IMR-90 (cell line): ENCODE measurements at regions not wholly inside any gene's neighbourhood (a gene's known extent, or its start where the extent isn't known, plus 50 kb on each side); places are given as distances from the start of the nearest gene placed in this dataset.

Experiments
- ATAC-seq: fragments of 200-7000 bp; cut with Tn5 transposase; 2 replicates; pipeline ENCODE4 v1.9.1; 2020; ENCODE audit warnings: low read depth, mild to moderate bottlenecking, moderate library complexity
- BruUV-seq: library from RNA; stranded (reverse); fragments of 400-500 nt; replicated peaks from 2 replicates; lab custom pipeline; 2021; lab: Mats Ljungman, UMichigan
- CTCF ChIA-PET: fragments of 300-600 bp; formaldehyde crosslinking; extraction: SDS; loops from one replicate; lab custom pipeline; 2021; ENCODE audit warnings: antibody characterized with exemption; lab: Yijun Ruan, JAX
- POLR2A ChIA-PET: fragments of 300-600 bp; sonication (Branson Sonifier 250); formaldehyde crosslinking; loops from one replicate; lab custom pipeline; 2022; ENCODE audit warnings: antibody characterized with exemption; ENCODE audit not compliant: unreplicated experiment; lab: Charles Lee
- DNase-seq: peaks from one replicate; pipeline ENCODE4 v3.0.0; 2013
- H2AFZ ChIP-seq: replicated peaks from 2 replicates; pipeline ENCODE3; 2013; ENCODE audit warnings: low read length, mild to moderate bottlenecking; ENCODE audit not compliant: poor library complexity
- H2AK5ac ChIP-seq: 2 replicates; pipeline ENCODE4 v1.6.1; 2013; ENCODE audit warnings: low read depth, low read length, inconsistent platforms
- H2AK9ac ChIP-seq: replicated peaks from 2 replicates; pipeline ENCODE3; 2013; ENCODE audit warnings: mild to moderate bottlenecking, low read depth, low read length, moderate library complexity; ENCODE audit not compliant: poor library complexity
- H2BK120ac ChIP-seq: 2 replicates; pipeline ENCODE4 v1.6.1; 2013; ENCODE audit warnings: low read depth, low read length, inconsistent platforms
- H2BK15ac ChIP-seq: 3 replicates; pipeline ENCODE4 v1.6.1; 2013; ENCODE audit warnings: low read depth, low read length, inconsistent platforms
- H2BK20ac ChIP-seq: 2 replicates; pipeline ENCODE4 v1.6.1; 2013; ENCODE audit warnings: low read depth, mild to moderate bottlenecking, inconsistent platforms, low read length, moderate library complexity
- H2BK5ac ChIP-seq: 2 replicates; pipeline ENCODE4 v1.6.1; 2013; ENCODE audit warnings: mild to moderate bottlenecking, low read depth, low read length, inconsistent platforms; ENCODE audit not compliant: poor library complexity, severe bottlenecking
- H3K14ac ChIP-seq: replicated peaks from 2 replicates; pipeline ENCODE4 v1.6.1; 2013; ENCODE audit warnings: low read depth, low read length, inconsistent platforms
- H3K18ac ChIP-seq: 2 replicates; pipeline ENCODE4 v1.6.1; 2013; ENCODE audit warnings: low read depth, low read length, control low read depth
- H3K23ac ChIP-seq: 2 replicates; pipeline ENCODE4 v1.6.1; 2013; ENCODE audit warnings: low read depth, low read length, inconsistent platforms
- H3K27ac ChIP-seq: 2 replicates; pipeline ENCODE4 v1.5.1; 2013; ENCODE audit warnings: mild to moderate bottlenecking, control low read depth, low read length; ENCODE audit not compliant: insufficient read depth
- H3K27me3 ChIP-seq: 2 replicates; pipeline ENCODE4 v1.6.1; 2013; ENCODE audit warnings: low read length; ENCODE audit not compliant: control insufficient read depth, insufficient read depth
- H3K36me3 ChIP-seq: 2 replicates; pipeline ENCODE4 v1.6.1; 2013; ENCODE audit warnings: low read length, mixed read lengths; ENCODE audit not compliant: control insufficient read depth, insufficient read depth
- H3K4ac ChIP-seq: 2 replicates; pipeline ENCODE4 v1.6.1; 2013; ENCODE audit warnings: low read depth, low read length, inconsistent platforms
- H3K4me1 ChIP-seq: 2 replicates; pipeline ENCODE4 v1.6.1; 2013; ENCODE audit warnings: low read length, mixed read lengths; ENCODE audit not compliant: control insufficient read depth, insufficient read depth
- H3K4me2 ChIP-seq: 2 replicates; pipeline ENCODE4 v1.6.1; 2013; ENCODE audit warnings: low read depth, mild to moderate bottlenecking, control low read depth, low read length, moderate library complexity
- H3K4me3 ChIP-seq: 2 replicates; pipeline ENCODE4 v1.5.1; 2013; ENCODE audit warnings: low read depth, mild to moderate bottlenecking, control low read depth, low read length, moderate library complexity; ENCODE audit not compliant: insufficient read depth
- H3K56ac ChIP-seq: 2 replicates; pipeline ENCODE4 v1.6.1; 2013; ENCODE audit warnings: low read length, inconsistent platforms; ENCODE audit not compliant: insufficient read depth; ENCODE audit errors: extremely low read depth
- H3K79me1 ChIP-seq, 2 experiments: 2 replicates each; pipeline ENCODE4 v1.6.1; 2013; ENCODE audit warnings: low read length in 2 of 2, inconsistent platforms in 1 of 2, low read depth in 1 of 2
- H3K9ac ChIP-seq: 2 replicates; pipeline ENCODE4 v1.6.1; 2013; ENCODE audit warnings: low read depth, low read length, control low read depth
- H3K9me1 ChIP-seq: 2 replicates; pipeline ENCODE4 v1.6.1; 2013; ENCODE audit warnings: low read length, inconsistent platforms; ENCODE audit not compliant: insufficient read depth
- H3K9me3 ChIP-seq: 2 replicates; pipeline ENCODE4 v1.6.1; 2013; ENCODE audit warnings: low read length; ENCODE audit not compliant: control insufficient read depth, insufficient read depth
- H4K20me1 ChIP-seq: 2 replicates; pipeline ENCODE4 v1.6.1; 2013; ENCODE audit warnings: low read length, inconsistent platforms; ENCODE audit not compliant: insufficient read depth
- H4K5ac ChIP-seq: 2 replicates; pipeline ENCODE4 v1.6.1; 2013; ENCODE audit warnings: mild to moderate bottlenecking, low read depth, low read length, control low read depth
- H4K8ac ChIP-seq, 2 experiments: 2 replicates each; pipeline ENCODE4 v1.6.1; 2013; ENCODE audit warnings: low read depth in 2 of 2, low read length in 2 of 2, control low read depth in 1 of 2, inconsistent platforms in 1 of 2
- H4K91ac ChIP-seq: 2 replicates; pipeline ENCODE4 v1.6.1; 2013; ENCODE audit warnings: low read depth, low read length, inconsistent platforms; ENCODE audit not compliant: insufficient read depth
- CEBPB ChIP-seq: IDR thresholded peaks from 2 replicates; pipeline ENCODE4 v1.6.1; 2012; ENCODE audit warnings: low read depth, low read length, improper control_type of control experiment
- POLR2A ChIP-seq: IDR thresholded peaks from 2 replicates; pipeline ENCODE4 v1.6.1; 2012; ENCODE audit warnings: mild to moderate bottlenecking, low read depth, low read length
- WGBS, 2 experiments: methylation state at CpG; one replicate each; pipeline versions ENCODE4 v1.1.5 to v1.1.7; 2013; ENCODE audit warnings: missing lambda C conversion rate in 2 of 2; ENCODE audit not compliant: insufficient read length in 1 of 2; ENCODE audit errors: extremely low coverage in 2 of 2; 5-methylcytosine and 5-hydroxymethylcytosine counted together
- dilution Hi-C: fragments of 300-500 bp; cut with HindIII; formaldehyde crosslinking; loops from one replicate; pipeline ENCODE4 v1.14.3; 2018; ENCODE audit warnings: low sequenced_read_pairs; ENCODE audit not compliant: unreplicated experiment
- in situ Hi-C: fragments of 300-500 bp; cut with MboI; formaldehyde crosslinking; loops from 3 replicates; pipeline ENCODE4 v1.14.3; 2019; ENCODE audit warnings: low sequenced_read_pairs, inconsistent platforms, mixed read lengths
- intact Hi-C: fragments of 100-400 bp; cut with micrococcal nuclease; formaldehyde crosslinking; loops from 2 replicates; pipeline ENCODE4 v1.10.0; 2022

DNA sequence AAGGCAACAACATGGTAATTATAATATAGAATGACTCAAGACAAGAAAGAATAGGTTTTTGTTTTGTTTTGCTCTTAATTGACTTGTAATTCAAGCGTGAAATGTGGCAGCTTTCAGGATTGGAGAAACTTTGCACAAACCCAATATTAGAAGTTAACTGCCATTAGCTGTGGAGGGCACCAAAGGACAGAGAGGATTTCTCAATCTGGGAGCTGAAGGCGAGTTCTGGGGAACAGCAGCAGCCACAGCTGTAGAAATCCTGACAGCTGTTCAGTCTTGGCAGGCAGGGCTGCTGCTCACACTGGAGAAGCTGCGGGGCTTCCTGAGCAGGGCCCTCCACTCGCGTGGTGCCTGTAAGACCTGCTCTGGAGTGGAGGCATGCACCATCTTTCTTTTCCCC, 182.2 kb upstream of the IL12A start:
- ATAC-seq (peak; percentile 30), DNase-seq (peak; percentile 54)
- Histone ChIP-seq H4K20me1 (peaks cover 15% of the 10 kb centered on the region), H4K5ac (no peak overlapping the region), H3K9me1 (peaks cover 4% of the 10 kb centered on the region; the same call in 1 of the 2 replicates), H2AFZ (no peak overlapping the region), H2BK20ac (no peak overlapping the region), H3K56ac (no peak overlapping the region), H3K9me3 (no peaks in the 10 kb centered on the region), H3K79me1 (peaks cover 22 to 69% of the 10 kb centered on the region in 2 experiments), H3K23ac (no peak overlapping the region), H2BK5ac (no peak overlapping the region), H2AK9ac (peak overlapping the region; percentile 7), H4K8ac (no peak overlapping the region), H2BK15ac (no peak overlapping the region), H2AK5ac (no peak overlapping the region), H3K4me1 (peaks cover 16% of the 10 kb centered on the region), H3K27me3 (no peaks in the 10 kb centered on the region), H3K36me3 (no peaks in the 10 kb centered on the region), H3K18ac (no peak overlapping the region), H3K27ac (no peak overlapping the region), H3K4me2 (no peak overlapping the region; the same call in 1 of the 2 replicates), H3K14ac (no peak overlapping the region), H4K91ac (no peak overlapping the region), H3K9ac (no peak overlapping the region), H2BK120ac (no peak overlapping the region), H3K4me3 (no peak overlapping the region), H3K4ac (peak overlapping the region; percentile 9; the same call in 1 of the 2 replicates)
- dilution Hi-C loops (no loop called here), intact Hi-C loops (loop anchor here (10.0 kb wide), 1 partner anchor 352 kb away; no protein-coding TSS in a partner anchor), in situ Hi-C loops (loop anchor here (5.0 to 10.0 kb wide), 2 partner anchors 482 to 539 kb away; no protein-coding TSS in a partner anchor)
- peak; percentile 8; the same call in 1 of the 2 replicates for TF ChIP-seq CEBPB
- no peak for TF ChIP-seq POLR2A
- ChIA-PET POLR2A (no interaction called here), CTCF (interaction anchor here (0.6 to 2.5 kb wide), 9 partner anchors 31 to 485 kb away, joined by 3 to 12 read pairs (median 5); partner anchors contain the start of gene IL12A)
- WGBS, 2 experiments = 20% methylated on average over 1 of the region's 5 CpGs; no CpG with 5 or more reads in 1 of the 2 experiments
- BruUV-seq = no TSS peak
